A673 (cell line): ENCODE measurements at regions not wholly inside any gene's neighbourhood (a gene's known extent, or its start where the extent isn't known, plus 50 kb on each side); places are given as distances from the start of the nearest gene placed in this dataset.

ENCODE experiments used
- EZH2 ChIP-seq: fragments of 200-600 bp; sonication (generic); IDR thresholded peaks from 2 replicates; pipeline ENCODE4 v1.6.1; 2017; ENCODE audit warnings: borderline replicate concordance, low read depth, mild to moderate bottlenecking, mixed read lengths, antibody characterized with exemption, low read length; ENCODE audit not compliant: poor library complexity, severe bottlenecking
- TF ChIP-seq, protein P1 (sequence below): fragments of 300-800, 200-600 bp; sonication (generic); conservative IDR thresholded peaks from 2 replicates; pipeline ENCODE4 v1.5.1; 2017; ENCODE audit warnings: low read depth, mild to moderate bottlenecking, antibody characterized with exemption, low read length, moderate library complexity, mixed read lengths

DNA sequence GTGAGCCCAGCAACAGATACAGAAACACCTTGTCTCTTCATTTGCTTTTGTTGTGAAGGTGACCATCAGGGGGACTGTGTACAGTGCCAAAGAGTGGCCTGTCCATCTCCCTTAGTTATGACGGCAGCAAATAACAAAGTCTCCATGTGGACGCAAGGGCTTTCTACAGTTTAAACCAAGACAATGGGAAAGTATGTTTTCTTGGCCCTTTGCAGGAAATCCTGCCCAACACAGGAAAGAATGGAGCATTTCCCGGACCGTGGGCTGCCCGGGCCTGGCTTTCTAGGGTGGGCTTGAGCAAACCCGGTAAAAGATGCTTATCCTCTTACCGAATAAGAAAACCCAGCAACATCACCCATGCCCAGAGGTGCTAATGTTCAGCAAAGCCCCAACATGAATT lies 87.3 kb downstream of the ZBTB18 start:
- TF ChIP-seq, protein P1, sequence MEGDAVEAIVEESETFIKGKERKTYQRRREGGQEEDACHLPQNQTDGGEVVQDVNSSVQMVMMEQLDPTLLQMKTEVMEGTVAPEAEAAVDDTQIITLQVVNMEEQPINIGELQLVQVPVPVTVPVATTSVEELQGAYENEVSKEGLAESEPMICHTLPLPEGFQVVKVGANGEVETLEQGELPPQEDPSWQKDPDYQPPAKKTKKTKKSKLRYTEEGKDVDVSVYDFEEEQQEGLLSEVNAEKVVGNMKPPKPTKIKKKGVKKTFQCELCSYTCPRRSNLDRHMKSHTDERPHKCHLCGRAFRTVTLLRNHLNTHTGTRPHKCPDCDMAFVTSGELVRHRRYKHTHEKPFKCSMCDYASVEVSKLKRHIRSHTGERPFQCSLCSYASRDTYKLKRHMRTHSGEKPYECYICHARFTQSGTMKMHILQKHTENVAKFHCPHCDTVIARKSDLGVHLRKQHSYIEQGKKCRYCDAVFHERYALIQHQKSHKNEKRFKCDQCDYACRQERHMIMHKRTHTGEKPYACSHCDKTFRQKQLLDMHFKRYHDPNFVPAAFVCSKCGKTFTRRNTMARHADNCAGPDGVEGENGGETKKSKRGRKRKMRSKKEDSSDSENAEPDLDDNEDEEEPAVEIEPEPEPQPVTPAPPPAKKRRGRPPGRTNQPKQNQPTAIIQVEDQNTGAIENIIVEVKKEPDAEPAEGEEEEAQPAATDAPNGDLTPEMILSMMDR, result no peak
- no peak for TF ChIP-seq EZH2
